22Rv1 (cell line): ENCODE measurements at regions not wholly inside any gene's neighbourhood (a gene's known extent, or its start where the extent isn't known, plus 50 kb on each side); places are given as distances from the start of the nearest gene placed in this dataset.

ENCODE experiments used
- ZFX ChIP-seq: fragments of 450-650 bp; IDR thresholded peaks from 2 replicates; pipeline ENCODE4 v1.6.1; 2017; ENCODE audit warnings: antibody characterized with exemption, borderline replicate concordance
- TF ChIP-seq, protein P1 (sequence below): fragments of 450-650 bp; IDR thresholded peaks from 2 replicates; pipeline ENCODE4 v1.5.1; 2017; ENCODE audit warnings: mild to moderate bottlenecking

GRCh38 chr2:17235167-17235566 lies 283.1 kb downstream of the RAD51AP2 start:
- TF ChIP-seq, protein P1, sequence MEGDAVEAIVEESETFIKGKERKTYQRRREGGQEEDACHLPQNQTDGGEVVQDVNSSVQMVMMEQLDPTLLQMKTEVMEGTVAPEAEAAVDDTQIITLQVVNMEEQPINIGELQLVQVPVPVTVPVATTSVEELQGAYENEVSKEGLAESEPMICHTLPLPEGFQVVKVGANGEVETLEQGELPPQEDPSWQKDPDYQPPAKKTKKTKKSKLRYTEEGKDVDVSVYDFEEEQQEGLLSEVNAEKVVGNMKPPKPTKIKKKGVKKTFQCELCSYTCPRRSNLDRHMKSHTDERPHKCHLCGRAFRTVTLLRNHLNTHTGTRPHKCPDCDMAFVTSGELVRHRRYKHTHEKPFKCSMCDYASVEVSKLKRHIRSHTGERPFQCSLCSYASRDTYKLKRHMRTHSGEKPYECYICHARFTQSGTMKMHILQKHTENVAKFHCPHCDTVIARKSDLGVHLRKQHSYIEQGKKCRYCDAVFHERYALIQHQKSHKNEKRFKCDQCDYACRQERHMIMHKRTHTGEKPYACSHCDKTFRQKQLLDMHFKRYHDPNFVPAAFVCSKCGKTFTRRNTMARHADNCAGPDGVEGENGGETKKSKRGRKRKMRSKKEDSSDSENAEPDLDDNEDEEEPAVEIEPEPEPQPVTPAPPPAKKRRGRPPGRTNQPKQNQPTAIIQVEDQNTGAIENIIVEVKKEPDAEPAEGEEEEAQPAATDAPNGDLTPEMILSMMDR, result no peak
- no peak for TF ChIP-seq ZFX
